NCI-H526 (cell line): ENCODE measurements at regions not wholly inside any gene's neighbourhood (a gene's known extent, or its start where the extent isn't known, plus 50 kb on each side); places are given as distances from the start of the nearest gene placed in this dataset.
"Not testable (repeated sequence)": the region's sequence is repeated elsewhere in the genome, so short reads cannot be mapped to it uniquely, and the experiment has no call there.

Experiments used
- DNase-seq, 2 experiments: peaks; one replicate each; lab custom pipeline; 2025; lab: John Stamatoyannopoulos, UW

GRCh38 chr12:54105809-54106208 is 52.2 kb downstream of the HOXC4 start:
- DNase-seq: not testable (repeated sequence)

- not testable (repeated sequence) for DNase-seq
Measured at GRCh38 chr12:54106252-54106651, 52.6 kb downstream of the HOXC4 start.

- DNase-seq: not testable (repeated sequence)
Measured at GRCh38 chr12:54106803-54107579, 53.4 kb downstream of the HOXC4 start.

DNA sequence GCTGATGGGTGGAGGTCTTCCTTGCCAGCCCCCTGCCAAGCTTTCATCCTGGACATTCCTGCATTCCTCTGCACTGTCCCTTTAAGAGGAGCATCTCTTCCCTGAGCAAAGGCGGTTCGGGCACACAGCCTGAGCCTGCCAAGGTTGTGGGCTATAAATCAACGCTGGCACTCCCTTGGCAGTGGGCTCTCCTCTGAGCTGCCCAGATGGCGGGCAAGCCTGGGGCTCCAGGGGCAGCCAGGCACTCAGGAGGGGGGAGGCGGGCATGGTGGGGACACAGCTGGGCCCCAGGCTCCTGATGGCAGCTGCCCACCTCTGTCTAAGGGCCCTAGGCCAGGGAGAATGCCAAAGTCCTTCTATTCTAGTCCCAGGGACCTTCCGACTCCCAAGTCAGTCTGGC is 58.7 kb downstream of the HOXC4 start:
- DNase-seq: not testable (repeated sequence)

DNA sequence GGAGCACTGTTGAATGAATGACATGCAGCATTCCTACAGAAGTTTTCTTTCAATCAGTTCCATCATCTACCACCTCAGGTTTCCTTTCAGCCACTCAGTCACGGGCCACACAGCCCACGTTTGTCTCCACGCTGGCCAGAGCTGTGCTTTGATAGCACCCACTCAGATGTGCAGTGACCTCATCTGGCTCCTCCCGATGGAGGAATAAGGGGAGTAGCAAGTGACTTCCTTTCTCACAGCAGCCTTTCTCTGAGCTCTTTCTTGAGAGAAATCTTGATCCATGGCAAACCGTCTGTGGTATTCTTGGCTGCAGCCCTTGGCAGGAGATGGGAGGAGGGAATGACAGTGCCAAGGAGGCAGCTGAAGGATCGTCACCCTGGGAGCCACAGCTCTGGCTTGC is 62.4 kb downstream of the HOXC4 start:
- DNase-seq: not testable (repeated sequence)

- DNase-seq: not testable (repeated sequence)
Measured at GRCh38 chr12:54117392-54117791, 63.8 kb downstream of the HOXC4 start.

- DNase-seq: not testable (repeated sequence)
Measured at GRCh38 chr12:54119082-54119481, 65.4 kb downstream of the HOXC4 start.

- not testable (repeated sequence) for DNase-seq
Measured at GRCh38 chr12:54123981-54124380, 64.8 kb downstream of the SMUG1 start.

- DNase-seq: not testable (repeated sequence)
Measured at GRCh38 chr12:54125708-54126028, 63.1 kb downstream of the SMUG1 start.

DNA sequence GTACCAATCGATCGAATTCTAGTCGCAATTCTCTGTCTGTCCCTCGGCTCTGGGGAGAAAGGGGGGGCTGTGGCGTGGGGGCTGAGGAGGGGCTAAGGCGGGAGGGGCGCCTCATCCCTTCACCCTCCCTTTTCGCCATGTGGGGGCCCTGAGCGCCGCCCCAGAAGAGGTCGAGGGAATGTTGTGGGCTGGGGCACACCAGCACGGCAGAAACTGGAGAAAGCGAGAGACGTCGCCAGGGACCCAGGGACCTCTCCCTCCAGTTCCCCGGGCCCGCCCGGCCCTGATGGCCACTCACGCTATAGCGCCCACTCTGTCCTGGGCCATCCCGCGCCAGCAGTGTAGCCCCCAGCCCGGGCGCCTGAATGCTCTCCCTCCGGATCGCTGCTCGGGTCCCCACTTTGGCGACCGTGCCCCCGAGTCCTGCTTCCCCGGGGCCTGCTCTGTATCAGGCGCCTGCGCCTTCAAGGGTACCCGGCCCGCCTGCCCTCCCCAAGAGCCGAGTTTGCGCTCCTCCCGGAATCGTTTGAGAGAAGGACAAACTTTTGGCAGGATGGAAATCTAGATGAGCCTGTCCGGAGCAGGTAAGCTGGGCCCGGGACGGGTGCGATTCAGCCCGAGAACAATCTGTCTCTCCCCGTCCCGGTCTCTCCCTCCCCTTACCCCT is 62.6 kb downstream of the SMUG1 start:
- DNase-seq: peak in 1 of 2 experiments; percentile 74

DNA sequence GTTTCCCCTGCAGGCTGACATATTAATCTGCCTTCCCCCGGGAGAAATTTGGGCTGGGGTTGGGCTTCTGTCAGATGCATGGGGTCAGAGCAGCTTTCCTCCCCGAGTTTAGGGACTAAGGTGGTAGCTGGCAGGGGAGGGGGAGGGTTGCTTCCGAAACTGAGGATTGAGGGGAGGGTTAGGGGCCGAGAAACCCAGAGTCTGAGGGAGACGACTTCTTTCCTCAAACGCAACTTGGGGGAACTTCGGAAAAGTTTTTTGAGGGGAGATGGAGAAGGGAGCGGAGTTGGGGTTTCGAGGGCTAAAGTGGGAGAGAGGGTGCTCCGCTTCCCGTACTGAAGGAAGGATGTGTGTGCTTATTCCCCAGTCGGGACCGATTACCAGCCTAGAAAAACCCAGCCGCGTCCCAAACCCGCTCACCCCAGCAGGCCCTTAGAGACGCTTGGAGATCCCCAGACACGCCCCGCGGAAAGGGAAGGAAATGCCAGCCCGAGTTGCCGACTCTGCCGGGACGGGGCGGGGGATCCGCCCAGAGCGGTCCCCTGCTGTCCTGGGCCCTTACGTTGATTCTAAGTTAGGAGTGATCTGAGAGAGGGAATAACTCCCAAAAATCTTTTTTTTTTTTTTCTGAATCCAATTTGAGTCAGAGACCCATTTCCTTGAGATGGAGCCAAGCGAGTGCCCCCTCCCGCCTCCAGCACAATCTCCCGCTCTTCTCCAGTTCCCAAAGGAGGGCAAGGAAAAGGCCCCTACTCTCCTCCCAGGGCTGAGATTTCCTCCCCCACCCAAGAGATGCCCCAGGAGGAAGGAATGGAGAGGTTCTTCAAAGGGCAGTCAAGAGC is 61.9 kb downstream of the SMUG1 start:
- peak in 1 of 2 experiments; percentile 80 for DNase-seq

DNA sequence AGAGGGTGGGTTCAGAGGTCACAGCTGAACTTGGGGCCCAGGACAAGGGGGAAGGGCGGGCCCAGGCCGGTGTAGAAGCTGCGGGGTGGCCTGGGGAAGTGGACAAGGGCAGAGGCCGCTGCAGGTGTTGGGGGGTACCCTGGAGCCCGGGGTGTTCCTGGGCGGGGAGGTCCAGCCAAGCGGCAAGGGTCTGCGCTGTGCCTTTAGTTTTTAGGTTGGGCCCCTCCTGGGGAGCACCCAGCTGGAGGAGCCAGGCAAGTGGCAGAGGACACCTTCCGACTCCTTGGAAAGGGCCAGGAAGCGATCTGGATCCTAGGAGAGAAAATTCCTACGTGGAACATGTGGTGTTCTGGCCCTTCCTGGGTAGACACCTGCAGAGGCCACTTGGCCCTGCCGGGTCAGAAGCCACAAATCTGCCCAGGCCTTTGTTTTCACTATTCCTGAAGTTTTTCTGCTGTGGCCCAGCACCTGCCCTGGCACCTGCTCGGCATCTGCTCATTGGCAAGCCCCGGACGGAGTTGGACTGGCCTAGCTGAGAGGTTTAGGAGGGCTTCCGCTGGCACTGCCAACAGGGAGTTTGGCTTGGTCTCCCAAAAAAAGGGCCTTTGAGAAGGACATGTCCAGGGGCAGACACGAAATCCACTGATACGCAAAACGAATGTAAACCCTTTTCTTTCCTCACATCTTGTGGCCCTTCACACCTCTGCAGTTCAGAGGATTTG is 61.1 kb downstream of the SMUG1 start:
- no peak for DNase-seq

GRCh38 chr12:54128416-54128815 is 60.4 kb downstream of the SMUG1 start:
- DNase-seq: no peak

GRCh38 chr12:54129028-54129903 is 59.5 kb downstream of the SMUG1 start:
- no peak for DNase-seq
